ENCODE measurements at regions not wholly inside any gene's neighbourhood (a gene's known extent, or its start where the extent isn't known, plus 50 kb on each side); places are given as distances from the start of the nearest gene placed in this dataset.

- TF ChIP-seq ZFP30 (CRISPR knock-in tag; IDR thresholded peaks at IDR 0.05) (no peak), ZFP3 (CRISPR knock-in tag; IDR thresholded peaks at IDR 0.05) (no peak), PATZ1 (CRISPR knock-in tag; IDR thresholded peaks at IDR 0.05; ENCODE audit: borderline replicate concordance) (no peak), ARNTL (CRISPR knock-in tag; IDR thresholded peaks at IDR 0.05; ENCODE audit: borderline replicate concordance, low read depth) (no peak), GLIS3 (CRISPR knock-in tag; IDR thresholded peaks at IDR 0.05) (no peak), TSHZ2 (CRISPR knock-in tag; IDR thresholded peaks at IDR 0.05) (no peak), TCF4 (CRISPR knock-in tag; IDR thresholded peaks at IDR 0.05; ENCODE audit: borderline replicate concordance) (no peak), ZNF8 (CRISPR knock-in tag; IDR thresholded peaks at IDR 0.05) (no peak), ESRRG (CRISPR knock-in tag; IDR thresholded peaks at IDR 0.05) (no peak), BACH2 (CRISPR knock-in tag; IDR thresholded peaks at IDR 0.05; ENCODE audit: borderline replicate concordance) (no peak)
Observed at GRCh38 chr10:57638411-57638810, 629.3 kb downstream of the IPMK start.
